OCI-LY3 (cell line): ENCODE measurements at regions not wholly inside any gene's neighbourhood (a gene's known extent, or its start where the extent isn't known, plus 50 kb on each side); places are given as distances from the start of the nearest gene placed in this dataset.

ENCODE experiments used
- EZH2phosphoT487 ChIP-seq: fragments of 200-600 bp; shearing (Covaris generic); IDR thresholded peaks from 2 replicates; pipeline ENCODE4 v1.6.1; 2018; ENCODE audit warnings: antibody characterized with exemption, mixed run types, low read depth
- TF ChIP-seq, protein P1 (sequence below): fragments of 200-600, 300-600 bp; sonication (generic); IDR thresholded peaks from 2 replicates; pipeline ENCODE4 v1.5.1; 2014; ENCODE audit warnings: antibody characterized with exemption, low read length, low read depth

DNA sequence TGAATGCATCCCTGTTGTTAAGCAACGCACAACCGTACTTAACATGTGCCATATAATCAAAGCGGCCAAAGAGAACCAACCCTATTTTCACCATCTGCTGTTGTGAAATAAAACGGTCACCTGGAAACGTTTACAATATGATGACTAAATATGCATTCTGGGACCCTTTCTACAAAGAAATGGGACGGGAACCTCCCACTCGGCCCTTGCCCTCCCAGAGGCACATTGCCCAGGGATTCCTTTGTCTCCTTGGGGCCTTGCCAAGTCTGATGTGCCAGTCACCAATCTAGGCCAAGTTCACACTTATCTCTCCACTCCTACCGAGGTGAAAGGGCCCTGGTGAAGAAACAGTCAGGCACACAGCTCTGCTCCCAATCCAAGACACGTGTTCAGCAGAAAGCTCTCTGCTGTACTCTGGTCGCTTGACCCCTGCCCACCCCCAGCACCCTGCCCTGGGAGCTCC, 427.4 kb upstream of the JARID2 start:
- TF ChIP-seq, protein P1, sequence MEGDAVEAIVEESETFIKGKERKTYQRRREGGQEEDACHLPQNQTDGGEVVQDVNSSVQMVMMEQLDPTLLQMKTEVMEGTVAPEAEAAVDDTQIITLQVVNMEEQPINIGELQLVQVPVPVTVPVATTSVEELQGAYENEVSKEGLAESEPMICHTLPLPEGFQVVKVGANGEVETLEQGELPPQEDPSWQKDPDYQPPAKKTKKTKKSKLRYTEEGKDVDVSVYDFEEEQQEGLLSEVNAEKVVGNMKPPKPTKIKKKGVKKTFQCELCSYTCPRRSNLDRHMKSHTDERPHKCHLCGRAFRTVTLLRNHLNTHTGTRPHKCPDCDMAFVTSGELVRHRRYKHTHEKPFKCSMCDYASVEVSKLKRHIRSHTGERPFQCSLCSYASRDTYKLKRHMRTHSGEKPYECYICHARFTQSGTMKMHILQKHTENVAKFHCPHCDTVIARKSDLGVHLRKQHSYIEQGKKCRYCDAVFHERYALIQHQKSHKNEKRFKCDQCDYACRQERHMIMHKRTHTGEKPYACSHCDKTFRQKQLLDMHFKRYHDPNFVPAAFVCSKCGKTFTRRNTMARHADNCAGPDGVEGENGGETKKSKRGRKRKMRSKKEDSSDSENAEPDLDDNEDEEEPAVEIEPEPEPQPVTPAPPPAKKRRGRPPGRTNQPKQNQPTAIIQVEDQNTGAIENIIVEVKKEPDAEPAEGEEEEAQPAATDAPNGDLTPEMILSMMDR = no peak
- no peak for TF ChIP-seq EZH2phosphoT487
